Smooth muscle cell (in vitro differentiated cells): ENCODE measurements at regions not wholly inside any gene's neighbourhood (a gene's known extent, or its start where the extent isn't known, plus 50 kb on each side); places are given as distances from the start of the nearest gene placed in this dataset.

ENCODE experiments used
- DNase-seq: peaks from one replicate; lab custom pipeline; 2025; ENCODE audit not compliant: unreplicated experiment; lab: John Stamatoyannopoulos, UW
- H2AFZ ChIP-seq: fragments of 200-600 bp; sonication (generic); 2 replicates; pipeline ENCODE4 v1.6.0; 2016; ENCODE audit warnings: antibody characterized with exemption, low read depth, mild to moderate bottlenecking
- H3F3A ChIP-seq: fragments of 200-600 bp; sonication (generic); 2 replicates; pipeline ENCODE4 v1.6.0; 2017; ENCODE audit warnings: antibody characterized with exemption, low read depth
- H3K27ac ChIP-seq: fragments of 200-600 bp; sonication (generic); 2 replicates; pipeline ENCODE4 v1.5.1; 2016; ENCODE audit warnings: low read depth, mild to moderate bottlenecking
- H3K27me3 ChIP-seq: fragments of 200-600 bp; sonication (generic); 2 replicates; pipeline ENCODE4 v1.6.1; 2016; ENCODE audit warnings: low read depth, mild to moderate bottlenecking
- H3K36me3 ChIP-seq: fragments of 200-600 bp; sonication (generic); 2 replicates; pipeline ENCODE4 v1.5.1; 2016; ENCODE audit warnings: low read depth
- H3K4me1 ChIP-seq: fragments of 200-600 bp; sonication (generic); 2 replicates; pipeline ENCODE4 v1.5.1; 2016; ENCODE audit warnings: low read depth
- H3K4me2 ChIP-seq: fragments of 200-600 bp; sonication (generic); 2 replicates; pipeline ENCODE4 v1.6.0; 2016; ENCODE audit warnings: mild to moderate bottlenecking
- H3K4me3 ChIP-seq: fragments of 200-600 bp; sonication (generic); 2 replicates; pipeline ENCODE4 v1.5.1; 2016; ENCODE audit warnings: mild to moderate bottlenecking
- H3K79me2 ChIP-seq: fragments of 200-600 bp; sonication (generic); 2 replicates; pipeline ENCODE4 v1.6.0; 2016; ENCODE audit warnings: low read depth, mild to moderate bottlenecking
- H3K9ac ChIP-seq: fragments of 200-600 bp; sonication (generic); 2 replicates; pipeline ENCODE4 v1.6.0; 2016; ENCODE audit warnings: low read depth
- H3K9me3 ChIP-seq: fragments of 200-600 bp; sonication (generic); replicated peaks from 2 replicates; pipeline ENCODE4 v1.5.1; 2016; ENCODE audit warnings: low read depth
- H4K20me1 ChIP-seq: fragments of 200-600 bp; sonication (generic); 2 replicates; pipeline ENCODE4 v1.6.0; 2016; ENCODE audit warnings: low read depth
- CTCF ChIP-seq: fragments of 200-600 bp; sonication (generic); IDR thresholded peaks from 2 replicates; pipeline ENCODE4 v1.5.1; 2017; ENCODE audit warnings: borderline replicate concordance, mild to moderate bottlenecking, antibody characterized with exemption; ENCODE audit not compliant: insufficient read depth, poor library complexity, severe bottlenecking
- WGBS: methylation state at CpG from one replicate; pipeline ENCODE4 v1.1.7; 2016; ENCODE audit warnings: low lambda C conversion rate; 5-methylcytosine and 5-hydroxymethylcytosine counted together

- Histone ChIP-seq H3K4me2 (no peak overlapping the region), H3K27me3 (no peaks in the 10 kb centered on the region), H3K79me2 (no peaks in the 10 kb centered on the region), H3K36me3 (no peaks in the 10 kb centered on the region), H3F3A (no peaks in the 10 kb centered on the region), H2AFZ (no peak overlapping the region), H3K9me3 (no peaks in the 10 kb centered on the region), H3K27ac (no peak overlapping the region), H3K4me1 (no peaks in the 10 kb centered on the region), H3K4me3 (no peak overlapping the region), H4K20me1 (no peaks in the 10 kb centered on the region), H3K9ac (no peak overlapping the region)
- WGBS = 97% methylated on average over 25 of the region's 25 CpGs
- no peak for TF ChIP-seq CTCF
- DNase-seq = no peak
Measured at GRCh38 chr9:22863106-22863505, 416.5 kb downstream of the DMRTA1 start.

GRCh38 chr9:22863736-22864135 lies 417.1 kb downstream of the DMRTA1 start:
- TF ChIP-seq CTCF = no peak
- WGBS = 100% methylated on average over 1 of the region's 1 CpG

GRCh38 chr9:22893196-22893843 lies 446.7 kb downstream of the DMRTA1 start:
- Histone ChIP-seq H3K27me3 (no peaks in the 10 kb centered on the region), H2AFZ (no peak overlapping the region), H3K4me1 (no peaks in the 10 kb centered on the region), H3K9ac (no peak overlapping the region), H3K36me3 (no peaks in the 10 kb centered on the region), H3K79me2 (no peaks in the 10 kb centered on the region), H3K27ac (no peak overlapping the region), H3K4me2 (no peak overlapping the region), H3K9me3 (no peaks in the 10 kb centered on the region), H3K4me3 (no peak overlapping the region), H4K20me1 (no peaks in the 10 kb centered on the region), H3F3A (no peaks in the 10 kb centered on the region)
- DNase-seq = no peak
- WGBS = 90% methylated on average over 4 of the region's 4 CpGs
- no peak for TF ChIP-seq CTCF

More at GRCh38 chr9:22863736-22864135, 417.1 kb downstream of the DMRTA1 start:
- Histone ChIP-seq H3K9me3 (no peaks in the 10 kb centered on the region), H4K20me1 (no peaks in the 10 kb centered on the region), H3K9ac (no peak overlapping the region), H3K27me3 (no peaks in the 10 kb centered on the region), H3K4me2 (no peak overlapping the region), H3K4me1 (no peaks in the 10 kb centered on the region), H3K36me3 (no peaks in the 10 kb centered on the region), H3K79me2 (no peaks in the 10 kb centered on the region), H2AFZ (no peak overlapping the region), H3F3A (no peaks in the 10 kb centered on the region), H3K27ac (no peak overlapping the region), H3K4me3 (no peak overlapping the region)
- no peak for DNase-seq

- H3K27ac ChIP-seq = no peak overlapping the region
- WGBS = 82% methylated on average over 4 of the region's 4 CpGs
- no peak overlapping the region for H2AFZ ChIP-seq
- H3K9me3 ChIP-seq = no peaks in the 10 kb centered on the region
- DNase-seq = no peak
- no peaks in the 10 kb centered on the region for H3K4me1 ChIP-seq
- H3K36me3 ChIP-seq = no peaks in the 10 kb centered on the region
- no peaks in the 10 kb centered on the region for H3K79me2 ChIP-seq
- H3F3A ChIP-seq = no peaks in the 10 kb centered on the region
- no peaks in the 10 kb centered on the region for H3K27me3 ChIP-seq
- no peak overlapping the region for H3K4me2 ChIP-seq
- no peak for TF ChIP-seq CTCF
- no peak overlapping the region for H3K4me3 ChIP-seq
- no peaks in the 10 kb centered on the region for H4K20me1 ChIP-seq
- no peak overlapping the region for H3K9ac ChIP-seq
Measured at GRCh38 chr9:22898591-22898990, 452.0 kb downstream of the DMRTA1 start.
